BE2C (cell line): ENCODE measurements at regions not wholly inside any gene's neighbourhood (a gene's known extent, or its start where the extent isn't known, plus 50 kb on each side); places are given as distances from the start of the nearest gene placed in this dataset.

Experiments
- DNase-seq: peaks from one replicate; pipeline ENCODE4 v3.0.0-alpha.2; 2020
- H3K27me3 ChIP-seq: fragments of 250-450 bp; sonication (Bioruptor Pico); 2 replicates; pipeline ENCODE4 v1.5.1; 2020; ENCODE audit warnings: mild to moderate bottlenecking
- H3K36me3 ChIP-seq: fragments of 250-450 bp; sonication (Bioruptor Pico); 2 replicates; pipeline ENCODE4 v1.5.1; 2020; ENCODE audit warnings: mild to moderate bottlenecking
- H3K4me1 ChIP-seq: fragments of 250-450 bp; sonication (Bioruptor Pico); 2 replicates; pipeline ENCODE4 v1.5.1; 2020
- H3K4me3 ChIP-seq: 2 replicates; pipeline ENCODE4 v1.5.1; 2011; ENCODE audit warnings: low read depth, low read length
- H3K9me3 ChIP-seq: fragments of 250-450 bp; sonication (Bioruptor Pico); 2 replicates; pipeline ENCODE4 v1.5.1; 2020
- CTCF ChIP-seq: IDR thresholded peaks from 2 replicates; pipeline ENCODE4 v1.5.1; 2012; ENCODE audit warnings: mild to moderate bottlenecking, low read depth, low read length

- no peak for TF ChIP-seq CTCF
- no peak overlapping the region for H3K4me3 ChIP-seq
- H3K4me1 ChIP-seq, result no peaks in the 10 kb centered on the region
- H3K27me3 ChIP-seq, result no peaks in the 10 kb centered on the region
- H3K36me3 ChIP-seq, result no peaks in the 10 kb centered on the region
- no peak for DNase-seq
- H3K9me3 ChIP-seq, result no peaks in the 10 kb centered on the region
Measured at GRCh38 chrX:54615109-54615508, 85.1 kb downstream of the GNL3L start.

- Histone ChIP-seq H3K36me3 (no peaks in the 10 kb centered on the region), H3K9me3 (no peaks in the 10 kb centered on the region), H3K27me3 (no peaks in the 10 kb centered on the region), H3K4me3 (no peak overlapping the region), H3K4me1 (no peaks in the 10 kb centered on the region)
- DNase-seq, result no peak
- TF ChIP-seq CTCF, result no peak
Measured at GRCh38 chrX:54633641-54634040, 103.6 kb downstream of the GNL3L start.

GRCh38 chrX:54639018-54639345 lies 109.0 kb downstream of the GNL3L start:
- no peak overlapping the region for H3K4me3 ChIP-seq
- no peak for DNase-seq
- no peaks in the 10 kb centered on the region for H3K9me3 ChIP-seq
- H3K27me3 ChIP-seq, result no peaks in the 10 kb centered on the region
- H3K36me3 ChIP-seq, result no peaks in the 10 kb centered on the region
- H3K4me1 ChIP-seq, result peaks cover 5% of the 10 kb centered on the region
- no peak for TF ChIP-seq CTCF

- no peaks in the 10 kb centered on the region for H3K36me3 ChIP-seq
- peak; percentile 63 for TF ChIP-seq CTCF
- no peaks in the 10 kb centered on the region for H3K9me3 ChIP-seq
- peaks cover 5% of the 10 kb centered on the region for H3K4me1 ChIP-seq
- no peaks in the 10 kb centered on the region for H3K27me3 ChIP-seq
- peak; percentile 95 for DNase-seq
- H3K4me3 ChIP-seq, result peak overlapping the region; percentile 64
Measured at GRCh38 chrX:54639346-54640102, 109.5 kb downstream of the GNL3L start.

- no peak for TF ChIP-seq CTCF
- no peak for DNase-seq
- peaks cover 5% of the 10 kb centered on the region for H3K4me1 ChIP-seq
- H3K27me3 ChIP-seq, result no peaks in the 10 kb centered on the region
- H3K4me3 ChIP-seq, result peak overlapping the region; percentile 64
- H3K9me3 ChIP-seq, result no peaks in the 10 kb centered on the region
- H3K36me3 ChIP-seq, result no peaks in the 10 kb centered on the region
Measured at GRCh38 chrX:54640103-54640690, 110.2 kb downstream of the GNL3L start.

GRCh38 chrX:54640736-54641135 lies 110.7 kb downstream of the GNL3L start:
- no peak overlapping the region for H3K4me3 ChIP-seq
- no peaks in the 10 kb centered on the region for H3K9me3 ChIP-seq
- H3K27me3 ChIP-seq, result no peaks in the 10 kb centered on the region
- H3K36me3 ChIP-seq, result no peaks in the 10 kb centered on the region
- DNase-seq, result no peak
- peaks cover 5% of the 10 kb centered on the region for H3K4me1 ChIP-seq
- no peak for TF ChIP-seq CTCF
